Neural cell (in vitro differentiated cells): ENCODE measurements at regions not wholly inside any gene's neighbourhood (a gene's known extent, or its start where the extent isn't known, plus 50 kb on each side); places are given as distances from the start of the nearest gene placed in this dataset.

ENCODE experiments used
- H2AFZ ChIP-seq: fragments of 200-600, 300-800 bp; sonication (generic), shearing (Covaris generic); 2 replicates; pipeline ENCODE4 v1.6.0; 2014; ENCODE audit warnings: low read depth, mild to moderate bottlenecking, antibody characterized with exemption, low read length, moderate library complexity
- H3F3A ChIP-seq: fragments of 200-600 bp; shearing (Covaris generic); 2 replicates; pipeline ENCODE4 v1.6.1; 2016; ENCODE audit warnings: mild to moderate bottlenecking, moderate library complexity, mixed read lengths, antibody characterized with exemption, low read length; ENCODE audit not compliant: insufficient read depth, poor library complexity, severe bottlenecking
- H3K27ac ChIP-seq: fragments of 200-600, 300-800 bp; sonication (generic), shearing (Covaris generic); 2 replicates; pipeline ENCODE4 v1.5.1; 2014; ENCODE audit warnings: mild to moderate bottlenecking, low read length, moderate library complexity
- H3K27me3 ChIP-seq: fragments of 300-800, 200-600 bp; sonication (generic), shearing (Covaris generic); 2 replicates; pipeline ENCODE4 v1.6.0; 2014; ENCODE audit warnings: mild to moderate bottlenecking, low read depth, low read length, moderate library complexity; ENCODE audit not compliant: insufficient read depth
- H3K36me3 ChIP-seq: fragments of 300-800, 200-600 bp; sonication (generic), shearing (Covaris generic); 2 replicates; pipeline ENCODE4 v1.5.1; 2014; ENCODE audit warnings: mild to moderate bottlenecking, antibody characterized with exemption, low read length, moderate library complexity; ENCODE audit not compliant: insufficient read depth
- H3K4me2 ChIP-seq: fragments of 300-800, 200-600 bp; sonication (generic), shearing (Covaris generic); 2 replicates; pipeline ENCODE4 v1.6.0; 2014; ENCODE audit warnings: mild to moderate bottlenecking, low read length
- H3K4me3 ChIP-seq: fragments of 300-800, 200-600 bp; sonication (generic), shearing (Covaris generic); 2 replicates; pipeline ENCODE4 v1.5.1; 2014; ENCODE audit warnings: mild to moderate bottlenecking, low read length, moderate library complexity
- H3K79me2 ChIP-seq: fragments of 200-600 bp; shearing (Covaris generic); replicated peaks from 2 replicates; pipeline ENCODE4 v1.6.0; 2014; ENCODE audit warnings: mild to moderate bottlenecking, low read length, moderate library complexity; ENCODE audit not compliant: insufficient read depth
- H3K9ac ChIP-seq: fragments of 300-800, 200-600 bp; sonication (generic), shearing (Covaris generic); 2 replicates; pipeline ENCODE4 v1.6.1; 2016; ENCODE audit warnings: mild to moderate bottlenecking, low read length, mixed read lengths
- H3K9me2 ChIP-seq: fragments of 200-600 bp; shearing (Covaris generic); 2 replicates; pipeline ENCODE4 v1.6.1; 2016; ENCODE audit warnings: mild to moderate bottlenecking, low read length, mixed read lengths; ENCODE audit not compliant: insufficient read depth
- H3K9me3 ChIP-seq: fragments of 200-600, 300-800 bp; sonication (generic), shearing (Covaris generic); 2 replicates; pipeline ENCODE4 v1.6.1; 2016; ENCODE audit warnings: mild to moderate bottlenecking, mixed run types, low read length, moderate library complexity, mixed read lengths
- H4K20me1 ChIP-seq: fragments of 200-600 bp; shearing (Covaris generic); 2 replicates; pipeline ENCODE4 v1.6.1; 2016; ENCODE audit warnings: mild to moderate bottlenecking, mixed run types; ENCODE audit not compliant: insufficient read depth
- CTCF ChIP-seq: fragments of 450-650 bp; IDR thresholded peaks from 2 replicates; pipeline ENCODE4 v1.5.1; 2014; ENCODE audit warnings: antibody characterized with exemption, mild to moderate bottlenecking, moderate library complexity; ENCODE audit not compliant: poor library complexity, severe bottlenecking
- EP300 ChIP-seq: fragments of 450-650 bp; conservative IDR thresholded peaks from 2 replicates; pipeline ENCODE4 v1.6.1; 2014; ENCODE audit warnings: antibody characterized with exemption, mild to moderate bottlenecking, moderate library complexity; ENCODE audit not compliant: poor library complexity, severe bottlenecking
- EZH2 ChIP-seq: fragments of 200-600, 300-800 bp; shearing (Covaris generic), sonication (generic); IDR thresholded peaks from 2 replicates; pipeline ENCODE4 v1.6.1; 2014; ENCODE audit warnings: antibody characterized with exemption, low read length, borderline replicate concordance, mild to moderate bottlenecking; ENCODE audit not compliant: insufficient read depth, poor library complexity, severe bottlenecking
- MXI1 ChIP-seq: fragments of 450-650 bp; conservative IDR thresholded peaks from 2 replicates; pipeline ENCODE4 v1.6.1; 2014; ENCODE audit warnings: antibody characterized with exemption, mild to moderate bottlenecking; ENCODE audit not compliant: poor library complexity, severe bottlenecking
- POLR2AphosphoS5 ChIP-seq: IDR thresholded peaks from 2 replicates; pipeline ENCODE4 v1.6.1; 2012
- RAD21 ChIP-seq: fragments of 450-650 bp; conservative IDR thresholded peaks from 2 replicates; pipeline ENCODE4 v1.6.1; 2014; ENCODE audit warnings: antibody characterized with exemption, mild to moderate bottlenecking, moderate library complexity
- REST ChIP-seq: IDR thresholded peaks from 2 replicates; pipeline ENCODE4 v1.6.1; 2012; ENCODE audit warnings: borderline replicate concordance
- SMC3 ChIP-seq: fragments of 450-650 bp; conservative IDR thresholded peaks from 2 replicates; pipeline ENCODE4 v1.6.1; 2014; ENCODE audit warnings: antibody characterized with exemption, mild to moderate bottlenecking, moderate library complexity; ENCODE audit not compliant: poor library complexity
- TAF1 ChIP-seq: IDR thresholded peaks from 2 replicates; pipeline ENCODE4 v1.6.1; 2012; ENCODE audit warnings: low read depth

GRCh38 chr13:23516702-23517101 is 53.5 kb upstream of the TNFRSF19 start:
- no peak overlapping the region for H3K9ac ChIP-seq
- H3K36me3 ChIP-seq: no peaks in the 10 kb centered on the region
- no peak overlapping the region for H3K27ac ChIP-seq
- H3K79me2 ChIP-seq: no peaks in the 10 kb centered on the region
- no peaks in the 10 kb centered on the region for H3K9me3 ChIP-seq
- H3K4me3 ChIP-seq: no peak overlapping the region
- no peak overlapping the region for H3K4me2 ChIP-seq
- H2AFZ ChIP-seq: no peak overlapping the region
- H3K27me3 ChIP-seq: no peaks in the 10 kb centered on the region
- no peaks in the 10 kb centered on the region for H3F3A ChIP-seq
- no peak for TF ChIP-seq CTCF
- TF ChIP-seq EZH2: no peak
- TF ChIP-seq EP300: no peak
- no peak for TF ChIP-seq TAF1
- no peak for TF ChIP-seq MXI1
- no peak for TF ChIP-seq POLR2AphosphoS5
- no peak for TF ChIP-seq RAD21
- TF ChIP-seq REST: no peak
- TF ChIP-seq SMC3: no peak
- no peaks in the 10 kb centered on the region for H4K20me1 ChIP-seq
- H3K9me2 ChIP-seq: no peaks in the 10 kb centered on the region

GRCh38 chr13:23518231-23518630 is 52.0 kb upstream of the TNFRSF19 start:
- no peak overlapping the region for H3K9ac ChIP-seq
- no peaks in the 10 kb centered on the region for H3K9me3 ChIP-seq
- H3F3A ChIP-seq: no peaks in the 10 kb centered on the region
- H3K27me3 ChIP-seq: no peaks in the 10 kb centered on the region
- no peak overlapping the region for H2AFZ ChIP-seq
- no peak overlapping the region for H3K27ac ChIP-seq
- no peaks in the 10 kb centered on the region for H3K9me2 ChIP-seq
- H3K79me2 ChIP-seq: no peaks in the 10 kb centered on the region
- no peaks in the 10 kb centered on the region for H4K20me1 ChIP-seq
- no peaks in the 10 kb centered on the region for H3K36me3 ChIP-seq
- TF ChIP-seq MXI1 (no peak), SMC3 (no peak), EP300 (no peak), CTCF (no peak), EZH2 (no peak), RAD21 (no peak), REST (no peak), TAF1 (no peak), POLR2AphosphoS5 (no peak)
- H3K4me2 ChIP-seq: no peak overlapping the region
- H3K4me3 ChIP-seq: no peak overlapping the region
